HUDEP-2 (cell line): ENCODE measurements at regions not wholly inside any gene's neighbourhood (a gene's known extent, or its start where the extent isn't known, plus 50 kb on each side); places are given as distances from the start of the nearest gene placed in this dataset.

Experiments used
- DNase-seq, 76 experiments: peaks; one replicate each; lab custom pipeline; 2025; ENCODE audit not compliant: unreplicated experiment in 76 of 76; lab: John Stamatoyannopoulos, UW

GRCh38 chr15:62625429-62626033, 417.0 kb upstream of the TPM1 start:
- DNase-seq: no peak

DNA sequence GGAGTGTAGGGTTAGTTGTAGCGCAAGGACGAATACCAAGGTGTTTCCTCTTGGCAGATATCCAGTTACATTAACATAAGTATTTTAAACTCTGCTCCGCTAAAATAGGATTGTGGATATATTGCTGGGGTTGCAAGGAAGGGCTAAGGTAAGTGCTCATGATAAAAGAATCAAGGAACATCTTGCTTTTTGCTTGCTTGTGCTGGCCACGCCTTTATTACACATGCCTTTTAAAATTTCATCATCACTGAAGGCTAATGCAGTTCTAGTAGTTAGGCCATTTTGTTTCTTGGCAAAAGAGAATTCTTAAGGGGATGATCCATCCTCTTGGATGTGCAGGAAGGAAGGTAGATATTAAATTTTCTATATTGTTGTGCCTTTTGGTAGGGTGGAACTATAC, 415.6 kb upstream of the TPM1 start:
- DNase-seq: no peak

DNA sequence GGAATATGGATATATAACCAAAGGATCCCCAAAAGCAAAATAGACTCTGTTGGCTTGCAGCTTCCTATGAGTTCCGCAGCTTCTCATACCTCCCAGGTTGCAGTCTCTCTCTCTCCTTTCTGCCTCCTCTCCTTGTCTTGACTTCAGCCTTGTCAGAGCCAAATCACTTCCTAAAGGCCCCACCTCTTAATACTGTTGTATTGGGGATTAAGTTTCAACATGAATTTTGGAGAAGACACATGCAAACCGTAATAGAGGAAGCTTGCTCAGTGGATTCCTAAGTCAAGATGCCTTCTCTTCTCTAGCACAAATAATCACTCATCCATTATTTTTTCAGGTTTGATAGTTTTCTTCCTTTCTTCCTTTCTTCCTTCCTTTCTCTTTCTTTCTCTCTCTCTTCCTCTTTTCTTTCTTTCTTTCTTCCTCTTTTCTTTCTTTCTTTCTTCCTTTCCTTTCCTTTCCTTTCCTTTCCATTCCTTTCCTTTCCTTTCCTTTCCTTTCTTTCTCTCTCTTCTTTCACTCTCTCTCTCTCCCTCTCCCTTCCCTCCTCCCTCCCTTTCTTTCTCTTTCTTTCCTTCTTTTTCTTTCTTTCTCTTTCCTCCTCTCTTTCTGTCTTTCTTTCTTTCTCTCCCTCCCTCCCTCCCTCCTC, 411.3 kb upstream of the TPM1 start:
- no peak for DNase-seq

GRCh38 chr15:62636823-62637573, 405.5 kb upstream of the TPM1 start:
- DNase-seq: no peak

DNA sequence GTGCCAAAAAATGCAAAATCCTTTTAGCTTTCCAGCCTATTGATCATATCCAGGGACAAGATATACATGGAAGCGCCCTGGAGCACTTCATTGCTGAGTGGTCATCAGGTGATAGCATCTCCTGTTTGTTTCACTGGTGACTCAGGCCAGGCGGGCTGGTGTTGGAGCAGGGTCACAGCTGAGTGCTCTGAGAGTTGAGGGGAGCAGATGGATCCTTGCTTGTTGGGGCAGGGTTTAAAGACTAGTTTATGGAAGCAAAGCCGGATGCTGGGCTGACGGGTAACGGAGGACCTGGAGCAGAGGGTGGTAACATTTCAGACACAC, 405.0 kb upstream of the TPM1 start:
- no peak for DNase-seq

DNA sequence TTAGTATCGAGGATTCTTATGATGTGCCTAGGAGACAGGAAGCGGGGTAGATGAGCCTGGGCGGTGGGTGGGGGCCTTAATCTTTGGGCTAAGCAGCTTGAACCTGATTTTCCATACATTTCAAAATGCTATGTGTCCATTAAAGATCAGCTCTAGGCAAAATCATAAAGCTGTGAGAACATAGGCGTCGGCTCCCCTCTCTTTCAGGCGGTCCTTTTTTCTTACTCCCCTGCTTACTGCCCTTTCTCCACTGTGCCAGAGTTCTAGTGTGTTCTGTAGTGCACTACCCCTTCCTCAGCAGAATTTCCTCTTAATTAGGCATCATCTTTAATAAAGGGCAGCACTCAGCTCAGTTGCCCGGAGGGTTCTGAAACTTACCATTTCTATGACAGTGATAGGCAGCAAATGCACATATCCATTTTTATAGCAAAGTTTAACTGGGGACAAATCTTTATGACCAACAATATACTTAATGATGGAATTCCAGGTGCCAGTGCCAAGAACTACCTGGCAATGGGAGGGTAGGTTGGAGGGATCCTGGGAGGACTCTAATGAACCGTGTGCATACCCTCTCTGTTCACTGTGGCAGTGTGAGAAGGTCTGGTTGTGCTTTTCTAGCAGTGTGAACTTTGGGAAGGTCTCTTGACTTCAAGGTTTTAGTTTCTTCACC, 404.5 kb upstream of the TPM1 start:
- DNase-seq: no peak

DNA sequence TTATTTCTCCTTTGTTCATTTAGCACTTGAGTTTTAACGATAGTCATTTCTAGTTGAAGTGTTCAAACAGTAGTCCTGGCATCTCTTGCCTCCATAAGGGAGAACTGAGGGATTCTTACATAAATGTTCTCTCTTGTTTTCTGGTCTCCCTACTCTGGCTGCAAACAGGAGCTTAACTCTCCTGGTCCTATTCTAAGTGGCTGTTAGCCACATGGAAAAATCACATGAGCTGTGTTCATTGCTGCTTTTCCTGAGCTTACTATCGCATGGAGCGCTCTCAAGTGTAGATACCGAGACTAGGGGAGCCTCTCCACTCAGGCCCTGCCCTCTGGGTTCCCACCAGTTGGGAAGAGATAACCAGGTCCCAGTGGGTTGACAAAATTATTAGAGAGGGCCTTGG, 403.1 kb upstream of the TPM1 start:
- DNase-seq: no peak

GRCh38 chr15:62639906-62640605, 402.5 kb upstream of the TPM1 start:
- no peak for DNase-seq

DNA sequence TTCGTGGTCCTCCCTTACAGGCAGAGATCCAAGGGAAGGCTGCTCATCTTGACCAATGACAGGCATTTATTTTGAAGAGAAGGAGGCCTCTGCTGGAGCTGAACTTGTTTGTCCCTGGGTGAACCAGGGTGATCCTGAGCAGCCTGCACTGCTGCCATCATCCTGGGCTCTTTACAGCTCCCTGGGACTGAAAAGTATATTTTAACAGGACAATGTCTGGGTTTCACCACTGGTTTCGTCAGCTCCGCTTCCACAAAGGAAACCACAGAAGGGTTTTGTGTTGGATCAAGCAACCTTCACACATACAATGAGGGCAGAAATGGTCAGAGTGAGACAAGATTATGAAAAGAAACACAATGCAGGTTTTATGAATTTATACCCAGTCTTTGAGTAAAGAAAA, 400.7 kb upstream of the TPM1 start:
- no peak for DNase-seq

GRCh38 chr15:62643572-62643971, 399.0 kb upstream of the TPM1 start:
- no peak for DNase-seq

DNA sequence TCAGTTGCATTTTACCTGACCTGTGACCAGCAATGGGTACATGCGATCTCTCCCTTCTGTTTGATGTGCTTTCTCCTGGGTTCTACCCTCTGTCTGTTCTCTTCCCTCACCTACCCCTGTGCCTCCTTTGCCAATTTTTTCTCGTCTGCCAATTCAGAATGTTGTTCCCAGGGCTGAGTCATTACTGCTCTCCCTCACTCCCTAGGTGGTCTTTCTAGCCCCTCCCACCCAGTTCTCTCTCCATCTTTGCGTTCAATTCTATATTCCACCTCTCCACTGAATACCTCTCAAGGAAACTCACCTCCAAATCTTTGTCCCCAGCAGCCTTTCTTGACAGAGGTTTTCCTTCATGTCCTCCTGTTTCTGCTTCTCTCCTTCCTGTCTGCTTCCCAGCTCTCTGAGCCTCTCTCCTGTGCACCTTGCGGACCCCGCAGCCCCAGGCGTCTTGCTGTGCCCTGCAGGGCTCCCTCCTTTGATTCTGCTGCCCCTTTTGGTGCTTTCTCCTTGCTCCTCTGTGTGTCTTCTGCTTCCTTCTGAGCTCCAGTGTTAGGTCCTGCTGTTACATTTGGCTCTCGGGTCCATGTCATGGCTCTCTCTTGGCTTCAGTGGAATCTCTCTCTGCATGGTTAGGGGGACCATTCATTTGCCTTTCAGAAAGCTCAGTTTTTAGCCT, 398.2 kb upstream of the TPM1 start:
- no peak for DNase-seq

DNA sequence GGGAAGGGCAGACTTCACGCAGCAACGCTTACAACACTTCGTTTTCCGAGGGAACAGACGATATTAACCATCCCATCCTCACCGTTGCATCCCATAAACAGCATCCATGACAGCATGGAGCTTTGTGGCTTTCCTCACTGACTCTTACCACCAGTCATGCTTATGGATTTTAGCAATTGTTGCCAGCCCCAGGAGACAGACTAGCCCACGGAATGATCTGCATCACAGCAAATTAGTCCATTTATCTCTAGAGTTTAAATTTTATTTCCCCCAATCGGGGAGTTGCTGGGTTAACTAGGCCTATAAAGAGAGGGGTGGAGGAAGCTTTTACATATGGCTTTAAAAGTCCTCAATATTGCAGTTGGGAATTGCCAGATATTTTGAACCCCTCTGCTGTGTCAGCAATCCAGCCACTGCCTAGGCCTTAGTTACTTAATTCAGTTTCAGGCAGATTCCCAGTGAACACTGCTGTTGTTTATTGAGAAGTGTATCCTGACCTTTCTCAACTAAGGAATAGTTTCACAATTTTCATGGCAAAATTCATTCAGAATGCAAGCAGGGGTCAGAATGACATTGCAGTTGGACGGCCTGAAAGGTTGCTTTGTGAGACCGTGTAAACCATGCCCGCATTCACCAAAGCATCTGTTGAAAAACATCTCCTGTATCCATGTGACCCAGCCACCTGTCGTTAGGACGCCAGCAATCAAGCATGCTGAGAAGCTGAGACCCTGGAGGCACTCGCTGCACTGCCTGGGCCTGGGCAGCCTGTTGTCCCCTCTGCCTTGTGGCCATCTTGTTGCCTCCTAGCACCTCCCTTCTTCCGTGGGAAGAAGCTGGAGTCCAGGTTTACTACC, 397.4 kb upstream of the TPM1 start:
- DNase-seq: no peak

DNA sequence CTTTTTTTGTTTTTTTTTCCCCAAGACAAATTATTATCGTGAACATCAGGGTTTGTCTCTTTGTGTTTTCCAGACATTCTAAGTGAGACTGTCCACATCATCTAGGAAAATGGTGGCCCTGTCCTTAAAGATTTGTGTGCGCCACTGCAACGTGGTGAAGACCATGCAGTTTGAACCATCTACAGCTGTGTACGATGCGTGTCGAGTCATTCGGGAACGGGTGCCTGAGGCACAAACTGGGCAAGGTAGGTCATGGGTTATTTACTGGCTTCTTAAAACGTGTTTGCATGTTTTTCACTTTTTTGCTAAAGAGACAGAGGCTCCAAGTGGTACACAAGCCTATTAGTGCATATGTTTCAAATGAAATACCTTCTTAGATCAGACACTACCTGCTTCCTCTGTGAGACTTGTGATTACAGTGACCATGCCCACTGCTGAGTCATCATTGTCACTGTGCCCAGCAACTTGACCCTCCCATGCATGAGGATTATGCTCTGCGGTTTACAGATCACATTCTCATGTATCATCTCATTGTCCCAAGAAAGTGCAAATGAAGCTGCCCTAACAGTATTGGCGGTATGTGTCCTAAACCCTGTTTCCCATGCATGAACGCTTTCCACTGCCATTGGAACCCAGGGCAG, 395.2 kb upstream of the TPM1 start:
- peak in 74 of 76 experiments; percentile 14 to 92 (median 76) for DNase-seq

DNA sequence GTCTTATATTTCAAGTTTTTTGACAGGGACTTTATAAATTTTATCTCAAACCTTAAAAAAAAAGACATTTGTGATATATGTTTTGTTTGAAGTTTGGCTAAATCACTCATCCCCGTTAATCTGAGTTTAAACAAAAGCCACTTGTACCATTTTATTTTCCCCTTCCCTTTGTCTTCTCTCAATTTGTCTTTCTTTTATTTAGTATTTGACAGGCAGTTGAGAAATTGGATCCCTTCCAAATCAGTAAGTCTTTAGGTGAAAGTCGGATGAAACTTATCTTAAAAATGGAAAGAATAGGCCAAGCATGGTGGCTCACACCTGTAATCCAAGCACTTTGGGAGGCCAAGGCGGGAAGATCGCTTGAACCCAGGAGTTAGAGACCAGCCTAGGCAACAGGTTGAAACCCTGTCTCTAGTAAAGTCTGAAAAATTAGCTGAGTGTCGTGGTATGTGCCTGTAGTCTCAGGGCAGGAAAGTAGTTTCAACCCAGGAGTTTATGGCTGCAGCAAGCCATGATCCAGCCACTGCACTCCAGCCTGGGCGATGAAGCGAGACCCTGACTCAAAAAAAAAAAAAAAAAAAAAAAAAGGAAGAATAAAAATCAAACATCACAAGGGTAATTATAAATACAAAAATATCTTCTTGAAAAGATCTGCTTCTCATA, 394.6 kb upstream of the TPM1 start:
- DNase-seq: no peak

GRCh38 chr15:62648954-62649353, 393.6 kb upstream of the TPM1 start:
- DNase-seq: peak in 4 of 76 experiments; percentile 1 to 5 (median 4)

DNA sequence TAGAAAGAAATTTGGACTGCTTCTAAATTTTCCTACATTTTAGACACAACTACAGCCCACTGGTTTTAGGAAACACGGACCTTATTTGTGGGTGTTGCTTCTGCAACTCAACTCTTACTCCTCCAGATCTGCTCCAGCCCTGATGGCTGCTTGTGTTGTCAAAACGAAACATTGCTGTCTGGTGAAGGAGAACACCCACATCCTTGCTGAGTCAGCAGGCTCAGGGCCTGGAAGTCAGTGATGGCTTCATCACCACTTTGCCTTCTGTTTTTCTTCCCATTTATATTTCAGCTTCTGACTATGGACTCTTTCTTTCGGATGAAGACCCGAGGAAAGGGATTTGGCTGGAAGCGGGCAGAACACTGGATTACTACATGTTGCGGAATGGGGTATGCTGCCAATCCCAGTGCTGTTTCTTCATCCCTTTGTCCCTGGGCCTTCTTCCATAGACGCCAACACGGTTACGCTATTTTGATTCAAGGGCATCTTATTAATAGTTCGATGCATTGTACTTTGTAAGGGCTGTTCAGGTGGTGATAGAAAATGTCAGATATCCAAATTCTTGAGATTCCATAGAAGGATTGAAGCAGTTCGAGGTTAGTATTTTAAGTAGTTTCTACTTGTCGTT, 392.6 kb upstream of the TPM1 start:
- DNase-seq: no peak

DNA sequence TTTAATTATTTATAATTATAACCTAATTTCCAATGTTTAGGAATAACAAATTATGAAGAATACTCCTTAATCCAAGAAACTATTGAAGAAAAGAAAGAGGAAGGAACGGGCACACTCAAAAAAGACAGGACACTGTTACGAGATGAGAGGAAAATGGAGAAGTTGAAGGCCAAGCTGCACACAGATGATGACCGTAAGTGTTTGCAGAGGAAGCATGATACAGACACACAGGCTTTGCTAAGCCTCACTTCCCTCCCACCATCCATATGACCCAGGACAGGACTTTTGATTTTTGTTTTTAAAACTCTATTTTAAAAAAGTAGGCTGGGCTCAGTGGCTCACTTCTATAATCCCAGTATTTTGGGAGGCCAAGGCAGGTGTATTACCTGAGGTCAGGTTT, 389.4 kb upstream of the TPM1 start:
- DNase-seq: no peak

GRCh38 chr15:62656071-62656470, 386.5 kb upstream of the TPM1 start:
- DNase-seq: no peak
